Stimulated activated CD4-positive, alpha-beta T cell treated with anti-CD3 and anti-CD28 coated beads, Interleukin-4, amount 100 ng/mL, for 24 hours (primary cell): ENCODE measurements at regions not wholly inside any gene's neighbourhood (a gene's known extent, or its start where the extent isn't known, plus 50 kb on each side); places are given as distances from the start of the nearest gene placed in this dataset.

ENCODE experiments used
- DNase-seq: peaks from one replicate; pipeline ENCODE4 v3.0.0-alpha.2; 2020

GRCh38 chr5:6159832-6160430, 218.4 kb downstream of the MED10 start:
- no peak for DNase-seq

- DNase-seq, result no peak
Observed at GRCh38 chr5:6158974-6159831, 219.1 kb downstream of the MED10 start.

GRCh38 chr5:6154216-6154615, 224.1 kb downstream of the MED10 start:
- DNase-seq, result no peak

GRCh38 chr5:6146271-6146670, 232.1 kb downstream of the MED10 start:
- DNase-seq, result no peak

- DNase-seq, result no peak
Observed at GRCh38 chr5:6145616-6146237, 232.6 kb downstream of the MED10 start.

- DNase-seq, result no peak
Observed at GRCh38 chr5:6143523-6143922, 234.8 kb downstream of the MED10 start.

- no peak for DNase-seq
Observed at GRCh38 chr5:6142353-6142752, 236.0 kb downstream of the MED10 start.

- DNase-seq, result no peak
Observed at GRCh38 chr5:6140219-6140618, 238.1 kb downstream of the MED10 start.

- DNase-seq, result no peak
Observed at GRCh38 chr5:6135977-6136376, 242.4 kb downstream of the MED10 start.

- DNase-seq, result no peak
Observed at GRCh38 chr5:6134281-6134680, 244.1 kb downstream of the MED10 start.

GRCh38 chr5:6125781-6126180, 252.6 kb downstream of the MED10 start:
- DNase-seq, result no peak

- DNase-seq, result no peak
Observed at GRCh38 chr5:6118691-6119090, 259.7 kb downstream of the MED10 start.

GRCh38 chr5:6117212-6117611, 261.1 kb downstream of the MED10 start:
- no peak for DNase-seq

- no peak for DNase-seq
Observed at GRCh38 chr5:6115852-6116251, 262.5 kb downstream of the MED10 start.

GRCh38 chr5:6112538-6112937, 265.8 kb downstream of the MED10 start:
- no peak for DNase-seq

GRCh38 chr5:6112125-6112524, 266.2 kb downstream of the MED10 start:
- no peak for DNase-seq

- no peak for DNase-seq
Observed at GRCh38 chr5:6111131-6111530, 267.2 kb downstream of the MED10 start.

- no peak for DNase-seq
Observed at GRCh38 chr5:6110441-6111005, 267.8 kb downstream of the MED10 start.

- DNase-seq, result no peak
Observed at GRCh38 chr5:6108981-6109825, 269.1 kb downstream of the MED10 start.

- DNase-seq, result no peak
Observed at GRCh38 chr5:6108540-6108848, 269.9 kb downstream of the MED10 start.

GRCh38 chr5:6107675-6108539, 270.4 kb downstream of the MED10 start:
- DNase-seq, result no peak

GRCh38 chr5:6106756-6107155, 271.6 kb downstream of the MED10 start:
- no peak for DNase-seq
